ENCODE measurements at regions not wholly inside any gene's neighbourhood (a gene's known extent, or its start where the extent isn't known, plus 50 kb on each side); places are given as distances from the start of the nearest gene placed in this dataset.

GRCh38 chr4:19807505-19807904 lies 444.2 kb upstream of the SLIT2 start:
- ChIA-PET POLR2A (no interaction called here), CTCF (no interaction called here)
- TF ChIP-seq, protein P1, sequence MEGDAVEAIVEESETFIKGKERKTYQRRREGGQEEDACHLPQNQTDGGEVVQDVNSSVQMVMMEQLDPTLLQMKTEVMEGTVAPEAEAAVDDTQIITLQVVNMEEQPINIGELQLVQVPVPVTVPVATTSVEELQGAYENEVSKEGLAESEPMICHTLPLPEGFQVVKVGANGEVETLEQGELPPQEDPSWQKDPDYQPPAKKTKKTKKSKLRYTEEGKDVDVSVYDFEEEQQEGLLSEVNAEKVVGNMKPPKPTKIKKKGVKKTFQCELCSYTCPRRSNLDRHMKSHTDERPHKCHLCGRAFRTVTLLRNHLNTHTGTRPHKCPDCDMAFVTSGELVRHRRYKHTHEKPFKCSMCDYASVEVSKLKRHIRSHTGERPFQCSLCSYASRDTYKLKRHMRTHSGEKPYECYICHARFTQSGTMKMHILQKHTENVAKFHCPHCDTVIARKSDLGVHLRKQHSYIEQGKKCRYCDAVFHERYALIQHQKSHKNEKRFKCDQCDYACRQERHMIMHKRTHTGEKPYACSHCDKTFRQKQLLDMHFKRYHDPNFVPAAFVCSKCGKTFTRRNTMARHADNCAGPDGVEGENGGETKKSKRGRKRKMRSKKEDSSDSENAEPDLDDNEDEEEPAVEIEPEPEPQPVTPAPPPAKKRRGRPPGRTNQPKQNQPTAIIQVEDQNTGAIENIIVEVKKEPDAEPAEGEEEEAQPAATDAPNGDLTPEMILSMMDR (IDR thresholded peaks at IDR 0.05; ENCODE audit: control extremely low read depth, extremely low read depth, low read depth, missing control alignments), result no peak
- DNase-seq (ENCODE audit: extremely low spot score), result no peak

GRCh38 chr4:19806865-19807264 lies 444.8 kb upstream of the SLIT2 start:
- ChIA-PET POLR2A (no interaction called here), CTCF (no interaction called here)
- TF ChIP-seq, protein P1 (IDR thresholded peaks at IDR 0.05; ENCODE audit: control extremely low read depth, extremely low read depth, low read depth, missing control alignments), result no peak
- DNase-seq (ENCODE audit: extremely low spot score), result no peak

DNA sequence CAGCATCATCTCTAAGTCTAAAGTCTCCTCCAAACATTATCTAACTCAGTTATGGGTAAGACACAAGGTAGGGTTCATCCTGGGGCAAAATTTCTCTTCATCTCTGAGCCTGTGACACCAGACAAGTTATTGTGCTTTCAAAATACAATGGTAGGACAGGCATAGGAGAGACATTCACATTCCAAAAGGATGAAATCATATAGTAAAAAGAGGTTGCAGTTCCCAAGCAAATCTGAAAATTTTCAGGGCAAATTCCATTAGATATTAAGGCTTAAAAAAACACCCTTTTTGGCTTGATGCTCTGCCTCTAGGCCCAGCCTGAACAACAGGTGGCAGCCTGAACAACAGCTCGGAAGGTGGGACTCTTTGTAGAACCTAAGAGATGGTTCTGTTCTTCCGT lies 448.3 kb upstream of the SLIT2 start:
- no peak for DNase-seq (ENCODE audit: extremely low spot score)
- ChIA-PET POLR2A (no interaction called here), CTCF (no interaction called here)
- TF ChIP-seq, protein P1 (IDR thresholded peaks at IDR 0.05; ENCODE audit: control extremely low read depth, extremely low read depth, low read depth, missing control alignments), result no peak

- no peak for DNase-seq (ENCODE audit: extremely low spot score)
- CTCF ChIA-PET, result interaction anchor here (1.2 kb wide), 1 partner anchor 24 kb away, joined by 3 read pairs; no protein-coding TSS in a partner anchor
- TF ChIP-seq, protein P1 (IDR thresholded peaks at IDR 0.05; ENCODE audit: control extremely low read depth, extremely low read depth, low read depth, missing control alignments), result no peak
- POLR2A ChIA-PET, result no interaction called here
Measured at GRCh38 chr4:19793831-19794230, 457.9 kb upstream of the SLIT2 start.

DNA sequence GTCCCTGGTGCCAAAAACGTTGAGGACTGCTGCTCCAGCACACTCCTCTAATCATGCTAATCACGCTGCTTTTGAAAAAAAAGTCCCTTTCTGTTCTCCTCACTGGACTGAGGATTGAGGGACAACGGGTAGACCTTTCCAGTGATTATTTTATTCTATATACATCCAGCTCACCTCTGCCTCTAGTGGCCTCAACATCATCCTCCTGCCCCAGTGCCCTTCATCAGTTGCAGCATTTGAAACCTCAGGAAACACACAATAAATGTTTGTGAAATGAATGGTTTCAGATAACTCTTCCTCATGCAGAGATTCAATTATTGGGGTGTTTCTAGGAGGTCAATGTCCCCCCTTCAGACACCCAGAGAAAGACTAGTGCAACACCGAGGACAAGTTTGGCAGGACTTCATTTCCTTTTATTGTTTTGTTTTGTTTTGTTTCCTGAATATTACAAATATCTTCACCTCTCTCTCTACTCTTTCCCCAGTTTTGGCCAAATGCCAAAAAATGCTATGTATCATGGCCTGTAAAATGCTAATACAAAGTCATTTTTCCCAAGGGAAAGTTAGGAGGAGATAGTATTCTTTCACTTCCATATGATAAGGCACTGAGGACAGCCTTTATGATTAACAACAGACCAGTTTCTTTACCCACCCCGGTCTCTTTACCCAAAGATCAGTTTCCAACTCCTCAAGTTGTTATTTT lies 460.1 kb upstream of the SLIT2 start:
- TF ChIP-seq, protein P1 (IDR thresholded peaks at IDR 0.05; ENCODE audit: control extremely low read depth, extremely low read depth, low read depth, missing control alignments), result no peak
- ChIA-PET CTCF (interaction anchor here (0.9 kb wide), 1 partner anchor 34 kb away, joined by 3 read pairs; no protein-coding TSS in a partner anchor), POLR2A (no interaction called here)
- no peak for DNase-seq (ENCODE audit: extremely low spot score)

DNA sequence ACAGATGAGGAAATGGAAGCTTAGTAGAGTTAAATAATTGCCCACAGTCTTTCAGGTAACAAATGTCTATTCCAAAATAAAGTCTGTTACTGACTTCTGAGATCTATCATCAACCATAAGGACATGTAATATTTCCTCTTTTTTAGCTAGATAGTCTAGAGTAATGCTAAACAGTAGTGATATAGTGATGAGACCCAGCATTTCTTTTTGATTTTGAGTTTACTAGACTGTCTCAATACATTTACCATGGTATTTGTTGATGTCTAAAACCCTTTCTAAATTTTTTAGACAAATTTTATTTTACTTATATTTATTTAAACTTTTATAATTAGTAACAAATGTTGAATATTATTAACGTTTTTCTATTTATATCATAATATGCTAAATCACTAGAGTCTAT lies 465.1 kb upstream of the SLIT2 start:
- TF ChIP-seq, protein P1 (IDR thresholded peaks at IDR 0.05; ENCODE audit: control extremely low read depth, extremely low read depth, low read depth, missing control alignments), result no peak
- ChIA-PET POLR2A (no interaction called here), CTCF (no interaction called here)

More for the DNA sequence above, 465.1 kb upstream of the SLIT2 start:
- no peak for DNase-seq (ENCODE audit: extremely low spot score)

All from GM10248 (cell line).